ENCODE measurements at regions not wholly inside any gene's neighbourhood (a gene's known extent, or its start where the extent isn't known, plus 50 kb on each side); places are given as distances from the start of the nearest gene placed in this dataset.

DNA sequence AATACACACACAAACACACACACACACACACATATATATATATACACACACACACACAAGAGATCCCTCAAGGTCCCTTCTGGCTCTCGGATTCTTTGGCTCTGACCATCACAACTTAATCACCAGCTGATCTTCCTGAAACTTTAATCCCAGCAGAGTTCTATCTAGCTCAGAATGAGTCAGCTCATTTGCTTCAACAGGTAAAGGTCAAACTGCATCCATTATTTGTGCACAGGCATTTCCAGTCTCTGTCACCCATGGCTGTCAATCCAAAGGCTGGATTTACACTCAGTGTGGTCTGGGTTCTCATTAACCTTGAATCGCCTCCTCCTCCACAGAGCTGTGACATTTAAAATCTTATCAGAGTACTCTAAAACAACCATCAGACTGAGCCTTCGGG is 113.3 kb upstream of the TMPO start:
- TF ChIP-seq GABPA (IDR thresholded peaks at IDR 0.05; ENCODE audit: low read depth) (no peak), RFX5 (IDR thresholded peaks at IDR 0.05; ENCODE audit: low read length) (no peak), NRF1 (IDR thresholded peaks at IDR 0.05; ENCODE audit: low read depth, low read length) (no peak), FOXM1 (IDR thresholded peaks at IDR 0.05; ENCODE audit: low read depth) (no peak), CHD2 (IDR thresholded peaks at IDR 0.05; ENCODE audit: low read length, partially characterized antibody) (no peak), POLR2AphosphoS5 (IDR thresholded peaks at IDR 0.05; ENCODE audit: low read depth, low read length) (no peak), SMC3 (IDR thresholded peaks at IDR 0.05; ENCODE audit: low read depth, low read length) (no peak)
- TF ChIP-seq, protein P1, sequence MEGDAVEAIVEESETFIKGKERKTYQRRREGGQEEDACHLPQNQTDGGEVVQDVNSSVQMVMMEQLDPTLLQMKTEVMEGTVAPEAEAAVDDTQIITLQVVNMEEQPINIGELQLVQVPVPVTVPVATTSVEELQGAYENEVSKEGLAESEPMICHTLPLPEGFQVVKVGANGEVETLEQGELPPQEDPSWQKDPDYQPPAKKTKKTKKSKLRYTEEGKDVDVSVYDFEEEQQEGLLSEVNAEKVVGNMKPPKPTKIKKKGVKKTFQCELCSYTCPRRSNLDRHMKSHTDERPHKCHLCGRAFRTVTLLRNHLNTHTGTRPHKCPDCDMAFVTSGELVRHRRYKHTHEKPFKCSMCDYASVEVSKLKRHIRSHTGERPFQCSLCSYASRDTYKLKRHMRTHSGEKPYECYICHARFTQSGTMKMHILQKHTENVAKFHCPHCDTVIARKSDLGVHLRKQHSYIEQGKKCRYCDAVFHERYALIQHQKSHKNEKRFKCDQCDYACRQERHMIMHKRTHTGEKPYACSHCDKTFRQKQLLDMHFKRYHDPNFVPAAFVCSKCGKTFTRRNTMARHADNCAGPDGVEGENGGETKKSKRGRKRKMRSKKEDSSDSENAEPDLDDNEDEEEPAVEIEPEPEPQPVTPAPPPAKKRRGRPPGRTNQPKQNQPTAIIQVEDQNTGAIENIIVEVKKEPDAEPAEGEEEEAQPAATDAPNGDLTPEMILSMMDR (IDR thresholded peaks at IDR 0.05) = no peak
- TF ChIP-seq, protein P2, sequence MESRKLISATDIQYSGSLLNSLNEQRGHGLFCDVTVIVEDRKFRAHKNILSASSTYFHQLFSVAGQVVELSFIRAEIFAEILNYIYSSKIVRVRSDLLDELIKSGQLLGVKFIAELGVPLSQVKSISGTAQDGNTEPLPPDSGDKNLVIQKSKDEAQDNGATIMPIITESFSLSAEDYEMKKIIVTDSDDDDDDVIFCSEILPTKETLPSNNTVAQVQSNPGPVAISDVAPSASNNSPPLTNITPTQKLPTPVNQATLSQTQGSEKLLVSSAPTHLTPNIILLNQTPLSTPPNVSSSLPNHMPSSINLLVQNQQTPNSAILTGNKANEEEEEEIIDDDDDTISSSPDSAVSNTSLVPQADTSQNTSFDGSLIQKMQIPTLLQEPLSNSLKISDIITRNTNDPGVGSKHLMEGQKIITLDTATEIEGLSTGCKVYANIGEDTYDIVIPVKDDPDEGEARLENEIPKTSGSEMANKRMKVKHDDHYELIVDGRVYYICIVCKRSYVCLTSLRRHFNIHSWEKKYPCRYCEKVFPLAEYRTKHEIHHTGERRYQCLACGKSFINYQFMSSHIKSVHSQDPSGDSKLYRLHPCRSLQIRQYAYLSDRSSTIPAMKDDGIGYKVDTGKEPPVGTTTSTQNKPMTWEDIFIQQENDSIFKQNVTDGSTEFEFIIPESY (IDR thresholded peaks at IDR 0.05; ENCODE audit: borderline replicate concordance, low read depth) = no peak
- TF ChIP-seq, protein P3, sequence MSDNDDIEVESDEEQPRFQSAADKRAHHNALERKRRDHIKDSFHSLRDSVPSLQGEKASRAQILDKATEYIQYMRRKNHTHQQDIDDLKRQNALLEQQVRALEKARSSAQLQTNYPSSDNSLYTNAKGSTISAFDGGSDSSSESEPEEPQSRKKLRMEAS (IDR thresholded peaks at IDR 0.05; ENCODE audit: low read depth) = no peak

Measured in SK-N-SH (cell line).